ENCODE measurements at regions not wholly inside any gene's neighbourhood (a gene's known extent, or its start where the extent isn't known, plus 50 kb on each side); places are given as distances from the start of the nearest gene placed in this dataset.

GRCh38 chr9:81045658-81046057, 643.7 kb downstream of the TLE1 start:
- no peaks in the 10 kb centered on the region for H3K4me1 ChIP-seq (ENCODE audit: insufficient read depth, low read length)
- no peak for TF ChIP-seq CTCF (IDR thresholded peaks at IDR 0.05)
- Mint-ChIP-seq H3K27ac (no peak overlapping the region), H3K27me3 (no peaks in the 10 kb centered on the region), H3K36me3 (ENCODE audit: low read depth) (no peaks in the 10 kb centered on the region), H3K4me3 (no peak overlapping the region), H3K4me1 (ENCODE audit: low read depth) (no peaks in the 10 kb centered on the region), H3K9me3 (no peaks in the 10 kb centered on the region)
- peaks cover 0 to 3% of the 10 kb centered on the region in 2 experiments for H3K9me3 ChIP-seq (ENCODE audit: control insufficient read depth in 1 of 2, insufficient read depth in 1 of 2, low read length in 2 of 2)
- H3K27me3 ChIP-seq (ENCODE audit: control insufficient read depth in 1 of 2, insufficient read depth in 2 of 2, low read length in 2 of 2), result no peaks in the 10 kb centered on the region
- no peak overlapping the region for H3K4me3 ChIP-seq (ENCODE audit: low read length)
- ChIA-PET CTCF (no interaction called here), POLR2A (no interaction called here)
- no peaks in the 10 kb centered on the region for H3K36me3 ChIP-seq (ENCODE audit: insufficient read depth, low read length)
- no peak overlapping the region for H3K27ac ChIP-seq (ENCODE audit: low read depth in 1 of 2, low read length in 2 of 2)
- intact Hi-C loops (cut with DNase I, micrococcal nuclease), result no loop called here
- DNase-seq (no peak), ATAC-seq (ENCODE audit: poor library complexity) (no peak)

GRCh38 chr9:81037889-81038288, 651.5 kb downstream of the TLE1 start:
- no peaks in the 10 kb centered on the region for H3K27me3 Mint-ChIP-seq
- H3K9me3 Mint-ChIP-seq, result no peaks in the 10 kb centered on the region
- ATAC-seq (ENCODE audit: poor library complexity) (no peak), DNase-seq (no peak)
- H3K36me3 Mint-ChIP-seq (ENCODE audit: low read depth), result no peaks in the 10 kb centered on the region
- H3K4me3 ChIP-seq (ENCODE audit: low read length), result no peak overlapping the region
- H3K9me3 ChIP-seq (ENCODE audit: control insufficient read depth in 1 of 2, insufficient read depth in 1 of 2, low read length in 2 of 2), result no peaks in the 10 kb centered on the region
- no peaks in the 10 kb centered on the region for H3K36me3 ChIP-seq (ENCODE audit: insufficient read depth, low read length)
- ChIA-PET POLR2A (no interaction called here), CTCF (no interaction called here)
- no peak overlapping the region for H3K27ac Mint-ChIP-seq
- H3K27me3 ChIP-seq (ENCODE audit: control insufficient read depth in 1 of 2, insufficient read depth in 2 of 2, low read length in 2 of 2), result no peaks in the 10 kb centered on the region
- no peaks in the 10 kb centered on the region for H3K4me1 Mint-ChIP-seq (ENCODE audit: low read depth)
- intact Hi-C loops (cut with DNase I, micrococcal nuclease), result no loop called here
- H3K4me1 ChIP-seq (ENCODE audit: insufficient read depth, low read length), result no peaks in the 10 kb centered on the region
- H3K27ac ChIP-seq (ENCODE audit: low read depth in 1 of 2, low read length in 2 of 2), result no peak overlapping the region
- TF ChIP-seq CTCF (IDR thresholded peaks at IDR 0.05), result no peak
- H3K4me3 Mint-ChIP-seq, result no peak overlapping the region

GRCh38 chr9:81035601-81036000, 653.7 kb downstream of the TLE1 start:
- Mint-ChIP-seq H3K27me3 (no peaks in the 10 kb centered on the region), H3K36me3 (ENCODE audit: low read depth) (no peaks in the 10 kb centered on the region), H3K4me3 (no peak overlapping the region), H3K4me1 (ENCODE audit: low read depth) (no peaks in the 10 kb centered on the region), H3K9me3 (no peaks in the 10 kb centered on the region), H3K27ac (no peak overlapping the region)
- Histone ChIP-seq H3K27me3 (ENCODE audit: control insufficient read depth in 1 of 2, insufficient read depth in 2 of 2, low read length in 2 of 2) (no peaks in the 10 kb centered on the region), H3K9me3 (ENCODE audit: control insufficient read depth in 1 of 2, insufficient read depth in 1 of 2, low read length in 2 of 2) (no peaks in the 10 kb centered on the region), H3K4me1 (ENCODE audit: insufficient read depth, low read length) (no peaks in the 10 kb centered on the region), H3K4me3 (ENCODE audit: low read length) (no peak overlapping the region), H3K36me3 (ENCODE audit: insufficient read depth, low read length) (no peaks in the 10 kb centered on the region), H3K27ac (ENCODE audit: low read depth in 1 of 2, low read length in 2 of 2) (no peak overlapping the region)
- no peak for DNase-seq
- no peak for ATAC-seq (ENCODE audit: poor library complexity)
- POLR2A ChIA-PET, result no interaction called here
- no peak for TF ChIP-seq CTCF (IDR thresholded peaks at IDR 0.05)
- intact Hi-C loops (cut with DNase I, micrococcal nuclease), result no loop called here
- CTCF ChIA-PET, result interaction anchor here (1.2 kb wide), 1 partner anchor 8 kb away, joined by 3 read pairs; no protein-coding TSS in a partner anchor

Data from CD4-positive, alpha-beta T cell (primary cell).